Epithelial cell of proximal tubule (primary cell): ENCODE measurements at regions not wholly inside any gene's neighbourhood (a gene's known extent, or its start where the extent isn't known, plus 50 kb on each side); places are given as distances from the start of the nearest gene placed in this dataset.

Experiments
- DNase-seq: peaks from one replicate; pipeline ENCODE4 v3.0.0-alpha.2; 2011; ENCODE audit warnings: low read depth
- H3K4me3 ChIP-seq: 2 replicates; pipeline ENCODE4 v1.5.1; 2011; ENCODE audit warnings: low read depth, mild to moderate bottlenecking, low read length
- CTCF ChIP-seq: conservative IDR thresholded peaks from 2 replicates; pipeline ENCODE4 v1.5.1; 2012; ENCODE audit warnings: low read depth, mild to moderate bottlenecking, low read length

DNA sequence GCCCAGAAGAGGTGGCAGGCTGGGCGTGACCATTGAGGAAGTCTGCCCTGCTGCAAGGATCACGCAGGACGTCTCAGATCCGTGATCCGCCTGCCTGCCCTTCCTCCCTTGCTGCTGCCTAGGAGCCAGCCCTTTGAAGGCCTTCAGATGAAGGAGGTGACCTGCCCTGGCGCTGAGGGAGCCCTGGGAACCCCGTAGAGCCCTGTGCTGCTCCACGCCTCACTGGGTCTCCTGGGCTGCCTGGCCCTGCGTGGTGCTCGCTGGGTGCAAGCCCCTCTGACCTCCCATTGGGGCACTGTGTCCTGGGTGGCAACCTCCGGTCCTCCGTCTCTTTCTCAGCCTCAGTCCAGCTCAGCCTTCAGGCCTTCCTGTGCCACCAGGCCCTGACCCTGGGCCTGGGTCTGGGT lies 295.3 kb upstream of the IRX4 start:
- TF ChIP-seq CTCF: no peak
- DNase-seq: no peak
- no peak overlapping the region for H3K4me3 ChIP-seq

- no peak overlapping the region for H3K4me3 ChIP-seq
- TF ChIP-seq CTCF: no peak
- no peak for DNase-seq
Observed at GRCh38 chr5:2177244-2177643, 294.5 kb upstream of the IRX4 start.

DNA sequence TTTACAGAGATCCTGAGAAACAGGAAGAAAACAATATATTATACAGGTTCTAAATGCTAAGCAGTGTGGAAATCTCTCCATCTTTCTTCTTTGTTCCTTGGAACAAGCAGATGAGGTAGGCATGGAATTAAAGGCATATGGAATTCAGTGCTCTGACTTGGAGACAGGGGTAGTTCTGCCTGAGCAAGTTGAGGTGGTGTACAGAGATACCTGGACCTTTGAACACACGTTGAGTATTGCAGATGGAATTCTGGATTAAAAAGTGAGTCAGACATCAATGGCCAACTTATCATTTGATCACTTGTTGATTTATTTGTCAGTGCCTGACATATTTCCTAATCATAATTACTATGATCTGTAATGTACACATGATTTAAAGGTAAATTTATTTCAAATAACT lies 293.9 kb upstream of the IRX4 start:
- no peak for TF ChIP-seq CTCF
- no peak overlapping the region for H3K4me3 ChIP-seq
- no peak for DNase-seq

GRCh38 chr5:2175842-2176404 lies 293.2 kb upstream of the IRX4 start:
- H3K4me3 ChIP-seq: no peak overlapping the region
- DNase-seq: no peak
- TF ChIP-seq CTCF: no peak

DNA sequence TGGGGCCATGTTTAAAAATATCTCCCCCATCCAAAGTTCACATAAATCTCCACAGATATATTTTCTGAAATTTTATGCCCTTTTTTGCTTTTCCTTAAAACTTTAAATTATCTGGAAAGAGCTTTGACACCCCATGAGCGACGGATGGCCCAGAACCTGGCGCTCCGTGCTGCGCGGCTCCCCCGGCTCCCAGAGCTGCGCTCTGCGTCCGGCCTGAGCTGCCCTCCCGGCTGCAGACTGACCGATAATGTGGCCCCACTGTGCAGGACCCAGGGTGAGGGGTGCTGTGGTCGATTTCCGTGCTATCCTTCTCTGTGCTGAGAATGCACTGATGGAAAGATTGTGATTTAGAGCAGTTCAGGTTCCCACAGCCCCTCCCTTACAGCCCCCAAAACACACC lies 292.3 kb upstream of the IRX4 start:
- DNase-seq: no peak

DNA sequence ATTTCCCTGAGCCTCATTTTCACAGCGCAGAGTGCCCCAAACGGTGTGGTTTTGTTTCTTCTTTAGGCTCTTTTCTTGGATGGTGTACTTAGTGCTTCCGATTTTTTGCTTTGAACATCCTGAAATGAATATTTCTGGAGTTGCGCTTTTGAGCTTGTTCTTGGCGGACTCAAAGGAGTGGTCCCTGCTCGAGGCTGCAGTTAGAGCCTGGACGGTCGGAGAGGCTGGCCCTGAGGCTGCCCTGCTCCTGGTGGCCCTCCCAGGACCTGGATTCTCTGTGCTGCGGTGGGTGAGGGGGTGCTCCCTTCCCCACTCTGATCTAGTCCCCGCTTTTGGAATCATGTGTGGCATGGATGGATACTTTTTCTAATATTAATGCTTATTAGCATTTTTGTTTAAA lies 291.8 kb upstream of the IRX4 start:
- DNase-seq: no peak
- no peak overlapping the region for H3K4me3 ChIP-seq
- TF ChIP-seq CTCF: no peak

More for the DNA sequence above, 292.3 kb upstream of the IRX4 start:
- H3K4me3 ChIP-seq: no peak overlapping the region
- no peak for TF ChIP-seq CTCF

- H3K4me3 ChIP-seq: no peak overlapping the region
- TF ChIP-seq CTCF: no peak
- no peak for DNase-seq
Observed at GRCh38 chr5:2173151-2173834, 290.6 kb upstream of the IRX4 start.
